HG02763 (cell line): ENCODE measurements at regions not wholly inside any gene's neighbourhood (a gene's known extent, or its start where the extent isn't known, plus 50 kb on each side); places are given as distances from the start of the nearest gene placed in this dataset.

Experiments
- ATAC-seq: cut with Tn5 transposase; IDR thresholded peaks from one replicate; pipeline ENCODE4 v1.9.1; 2021; ENCODE audit warnings: mild to moderate bottlenecking, moderate library complexity; ENCODE audit not compliant: unreplicated experiment

DNA sequence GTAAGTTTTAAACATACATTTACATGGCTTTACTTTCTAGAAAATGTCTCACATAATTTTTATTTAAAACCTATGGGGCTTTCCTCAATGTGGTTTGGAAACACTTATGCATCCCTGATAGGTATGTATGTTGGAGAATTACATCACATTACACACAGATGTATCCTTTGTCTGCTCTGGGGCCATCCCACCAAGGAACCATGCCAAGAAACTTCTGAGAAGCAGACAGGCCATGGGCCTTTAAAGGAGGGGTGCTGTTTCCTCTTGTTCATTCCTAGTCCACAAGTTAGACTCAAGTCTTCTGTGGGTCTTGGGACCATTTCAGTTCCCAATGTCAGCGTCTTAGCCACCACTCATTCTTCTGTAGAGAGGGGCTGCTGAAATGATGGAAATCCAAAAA lies 162.0 kb upstream of the SETBP1 start:
- ATAC-seq, result no peak

GRCh38 chr18:44520981-44521667 lies 159.6 kb upstream of the SETBP1 start:
- ATAC-seq, result no peak

DNA sequence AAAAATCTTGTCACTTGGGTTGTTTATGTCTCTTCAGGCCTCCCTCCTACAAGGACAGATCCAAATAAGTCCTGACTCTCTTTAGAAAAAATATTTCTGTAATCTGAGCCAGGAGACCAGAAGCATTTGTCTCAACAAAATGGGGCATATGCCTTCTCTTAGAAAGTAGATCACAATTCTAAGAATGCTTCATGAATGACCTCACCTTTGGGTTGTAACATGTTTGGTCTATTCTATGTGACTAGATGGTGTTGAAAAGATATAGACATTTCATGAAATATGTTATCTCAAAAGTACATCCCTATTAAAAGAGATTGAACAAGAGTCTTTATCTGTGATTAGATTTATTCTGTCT lies 159.0 kb upstream of the SETBP1 start:
- ATAC-seq, result no peak

- no peak for ATAC-seq
Observed at GRCh38 chr18:44526705-44527415, 153.8 kb upstream of the SETBP1 start.

DNA sequence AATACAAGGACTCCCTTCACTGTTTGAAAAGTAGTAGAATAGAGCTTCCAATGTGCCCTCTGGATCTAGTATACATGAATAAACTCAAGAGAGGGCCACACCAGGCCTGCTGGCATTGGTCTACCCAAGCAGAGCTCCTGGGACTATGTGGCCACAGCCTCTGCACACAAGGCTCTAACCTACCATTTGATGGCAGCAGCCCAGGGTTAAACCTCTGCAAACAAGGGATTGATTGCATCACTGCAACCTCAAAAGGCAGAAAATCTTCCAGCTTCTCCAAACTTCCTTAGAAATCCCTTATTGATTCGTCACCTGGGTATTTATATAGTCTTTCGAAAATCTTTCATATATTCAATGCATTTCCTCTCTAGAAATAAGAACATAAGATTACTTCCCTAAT lies 147.6 kb upstream of the SETBP1 start:
- ATAC-seq, result no peak

DNA sequence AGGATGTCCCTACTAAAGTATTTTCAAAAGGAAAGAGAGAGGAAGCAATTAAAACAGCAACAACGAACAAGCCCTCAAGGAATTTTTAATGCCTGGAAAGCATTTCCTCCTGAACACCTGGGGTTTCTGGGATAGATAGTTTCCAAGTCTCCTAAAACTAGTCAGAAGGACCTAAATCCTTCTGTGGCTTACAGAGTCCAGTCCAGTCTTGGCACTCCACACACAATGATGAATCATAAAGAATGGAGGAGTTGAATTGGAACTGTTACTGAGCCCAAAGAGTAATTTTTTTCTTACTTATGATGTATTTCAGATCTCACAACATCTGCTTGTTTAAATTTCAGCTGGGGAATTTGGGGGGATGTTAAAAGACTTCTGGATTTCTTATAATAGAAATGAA lies 144.6 kb upstream of the SETBP1 start:
- no peak for ATAC-seq

DNA sequence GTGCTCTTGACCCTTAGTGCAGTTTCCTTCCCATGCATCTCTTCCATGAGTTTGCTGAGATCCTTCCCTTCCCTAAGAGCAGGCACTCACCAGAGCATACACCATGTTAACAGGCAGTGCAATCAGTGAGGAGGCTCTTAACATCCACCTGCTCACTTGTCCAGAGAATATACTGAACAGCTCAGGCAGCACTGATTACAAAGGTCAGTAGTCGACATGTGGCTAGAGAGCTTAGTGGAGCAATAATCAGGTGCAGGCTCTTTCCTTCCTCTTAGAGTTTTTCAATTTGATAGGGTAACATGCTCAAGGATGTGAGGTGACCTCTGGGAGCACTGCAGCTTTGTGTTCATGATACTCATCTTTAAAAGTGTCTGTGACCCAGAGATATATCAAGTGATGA lies 144.1 kb upstream of the SETBP1 start:
- ATAC-seq, result no peak

GRCh38 chr18:44537526-44537925 lies 143.2 kb upstream of the SETBP1 start:
- no peak for ATAC-seq

DNA sequence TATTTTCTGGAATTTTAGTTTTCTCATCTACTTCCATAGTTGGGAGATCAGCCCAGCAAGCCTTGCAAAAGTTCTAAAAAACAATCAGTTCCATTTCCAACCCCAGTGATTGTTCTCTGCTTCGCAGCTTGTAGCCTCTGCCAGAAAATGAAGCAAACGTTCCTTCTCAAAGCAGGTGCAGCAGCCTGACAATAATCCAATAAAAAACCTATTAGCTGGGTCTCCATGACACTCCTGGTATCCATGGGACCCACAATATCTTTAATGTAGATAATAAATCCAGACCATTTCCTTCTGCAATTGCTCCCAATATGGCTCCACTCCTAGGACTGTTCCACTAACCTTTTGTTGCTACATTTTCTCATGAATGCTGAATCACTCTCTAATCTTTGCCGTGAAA lies 140.8 kb upstream of the SETBP1 start:
- ATAC-seq, result no peak

DNA sequence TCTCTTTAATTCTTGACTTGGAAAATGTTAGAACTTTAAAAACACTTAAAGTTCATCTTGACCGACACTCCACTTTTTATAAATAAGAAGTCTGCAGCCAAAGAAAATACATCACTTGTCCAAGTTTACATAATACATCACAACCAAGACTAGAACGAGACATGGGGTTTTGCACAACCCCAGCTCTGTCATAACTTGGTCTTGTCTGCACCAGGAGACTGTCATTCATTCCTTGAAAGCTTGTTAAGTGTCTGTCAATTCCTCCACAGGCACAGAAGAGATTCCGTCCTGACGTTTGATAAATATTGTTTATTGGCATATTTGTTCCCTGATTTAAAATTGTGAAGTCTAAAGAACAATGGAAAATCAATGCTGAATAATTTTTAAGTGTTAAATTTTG lies 139.5 kb upstream of the SETBP1 start:
- no peak for ATAC-seq

DNA sequence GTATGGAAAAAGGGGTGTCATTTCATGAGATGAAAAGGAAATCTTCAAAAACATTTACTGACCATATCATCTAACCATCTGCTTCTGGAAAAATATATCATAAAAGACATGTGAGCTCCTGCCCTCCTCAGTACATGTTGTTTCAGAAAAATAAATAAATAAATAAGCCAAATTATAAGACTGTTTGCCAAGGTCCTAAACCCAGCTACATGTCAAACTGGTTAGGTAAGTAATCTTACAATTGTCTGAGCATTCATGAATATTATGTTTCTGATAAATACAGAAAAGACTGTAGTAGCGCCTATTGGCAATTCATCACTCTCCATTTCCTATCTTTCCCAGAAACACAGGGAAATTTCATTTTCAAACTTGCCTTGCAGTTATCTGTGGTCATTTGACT lies 138.9 kb upstream of the SETBP1 start:
- ATAC-seq, result no peak

DNA sequence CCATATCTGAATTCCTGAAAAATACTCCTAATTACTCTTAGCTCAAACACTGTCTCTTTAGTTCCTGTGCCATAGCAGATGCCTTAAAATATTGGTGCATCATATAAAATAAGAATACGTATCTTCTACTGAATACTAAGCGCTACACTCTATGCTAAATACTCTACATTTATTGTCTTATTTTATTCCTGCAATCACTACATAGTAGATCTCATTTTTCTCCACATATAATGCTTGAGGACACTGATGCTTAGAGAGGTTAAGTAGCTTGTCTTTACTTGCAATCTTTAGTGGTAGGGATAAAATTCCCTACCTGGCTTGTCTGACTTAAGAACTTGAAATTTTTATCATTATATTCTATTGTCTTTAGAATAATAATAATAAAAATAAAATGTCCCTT lies 137.3 kb upstream of the SETBP1 start:
- ATAC-seq, result no peak

DNA sequence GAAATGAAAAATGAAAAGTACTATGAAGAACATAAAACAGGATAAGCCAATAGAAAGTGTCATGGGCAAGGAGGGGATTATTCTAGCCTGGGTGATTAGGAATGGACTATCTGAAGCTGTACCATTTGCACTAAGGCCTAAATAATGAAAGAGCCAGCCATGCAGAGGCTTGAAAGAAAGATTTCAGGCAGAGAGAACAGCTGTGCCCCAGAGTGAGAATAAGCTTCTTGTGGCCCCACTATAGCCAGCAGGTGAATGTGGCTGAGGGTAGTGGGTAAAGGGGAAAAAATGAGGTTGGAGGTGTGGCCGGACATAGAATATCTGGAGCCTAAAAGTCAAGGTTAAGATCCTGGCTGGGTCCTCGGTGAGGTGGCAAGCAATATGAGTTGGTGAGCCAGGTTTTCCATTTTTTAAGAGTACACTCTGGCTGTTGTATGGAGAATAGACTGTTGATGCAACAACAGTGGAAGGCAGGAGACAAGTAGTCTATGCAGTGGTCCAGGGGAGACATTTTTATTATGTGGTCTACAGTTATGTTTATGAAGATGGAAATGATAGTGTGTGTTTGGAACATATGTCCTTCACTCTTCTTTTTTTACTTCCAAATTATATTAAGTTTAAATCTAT lies 135.2 kb upstream of the SETBP1 start:
- no peak for ATAC-seq

DNA sequence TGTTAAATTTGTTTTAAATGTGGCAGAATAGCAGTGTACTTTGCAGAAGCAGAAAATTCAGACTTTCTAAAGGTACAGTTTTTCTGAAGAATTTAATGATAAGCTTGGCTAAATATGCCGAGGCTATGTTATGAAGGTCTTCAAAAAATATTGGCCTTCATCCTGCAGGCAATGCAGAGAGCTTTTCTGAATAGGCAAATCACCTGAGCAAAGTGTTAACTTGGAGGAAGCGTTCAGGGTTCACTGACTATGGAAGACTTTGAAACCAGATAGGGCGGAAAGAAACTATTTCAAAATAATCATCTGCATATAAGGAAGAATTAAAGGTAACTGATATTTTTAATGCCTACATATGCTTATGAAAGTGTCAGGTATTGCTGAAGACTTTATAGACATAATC lies 133.7 kb upstream of the SETBP1 start:
- ATAC-seq, result no peak

GRCh38 chr18:44548291-44549221 lies 132.1 kb upstream of the SETBP1 start:
- ATAC-seq, result no peak

GRCh38 chr18:44552706-44553105 lies 128.0 kb upstream of the SETBP1 start:
- ATAC-seq, result no peak

DNA sequence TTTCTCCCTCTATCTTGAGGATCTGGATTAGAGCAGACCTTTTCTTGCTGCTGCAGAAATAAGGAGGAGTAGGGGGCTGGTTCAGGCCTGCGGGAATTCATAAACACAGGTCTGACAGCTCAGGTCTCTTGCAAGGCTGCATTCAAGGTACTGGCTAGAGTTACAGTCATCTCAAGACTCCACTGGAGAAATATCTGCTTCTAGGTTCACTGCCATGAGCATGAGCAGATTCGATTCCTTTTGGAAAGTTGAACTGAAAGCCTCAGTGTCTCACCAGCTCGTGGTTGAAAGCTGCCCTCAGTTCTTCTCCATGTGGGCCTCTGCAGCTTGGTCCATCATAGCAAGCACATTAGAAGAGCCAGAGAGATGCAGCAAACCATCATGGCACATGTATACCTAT lies 124.4 kb upstream of the SETBP1 start:
- ATAC-seq, result no peak

DNA sequence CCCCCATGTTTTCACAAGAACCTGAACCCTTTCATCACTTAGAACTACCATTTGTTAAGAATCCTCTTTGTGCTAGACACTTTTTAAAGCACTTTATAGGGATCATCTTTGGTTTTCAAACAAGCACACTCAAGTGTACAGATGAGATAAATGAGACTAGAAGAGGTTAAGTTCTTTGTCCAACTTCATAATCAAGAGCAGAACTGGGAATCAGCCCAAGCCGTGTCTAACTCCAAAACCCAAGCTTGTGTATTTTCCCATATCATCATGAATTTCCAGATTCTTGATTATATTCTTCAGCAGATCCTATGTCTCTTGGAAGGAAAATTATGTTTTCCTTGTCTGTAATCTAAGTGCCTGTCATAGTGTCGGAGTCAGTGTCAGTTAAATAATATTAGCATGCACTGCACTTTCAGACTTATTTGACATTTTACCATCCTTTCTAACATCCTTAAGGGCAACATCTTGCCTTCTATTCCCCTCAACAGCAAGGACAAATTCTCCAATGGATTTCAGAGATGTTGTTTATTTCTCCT lies 123.0 kb upstream of the SETBP1 start:
- ATAC-seq, result no peak

GRCh38 chr18:44558767-44559166 lies 121.9 kb upstream of the SETBP1 start:
- ATAC-seq, result no peak

DNA sequence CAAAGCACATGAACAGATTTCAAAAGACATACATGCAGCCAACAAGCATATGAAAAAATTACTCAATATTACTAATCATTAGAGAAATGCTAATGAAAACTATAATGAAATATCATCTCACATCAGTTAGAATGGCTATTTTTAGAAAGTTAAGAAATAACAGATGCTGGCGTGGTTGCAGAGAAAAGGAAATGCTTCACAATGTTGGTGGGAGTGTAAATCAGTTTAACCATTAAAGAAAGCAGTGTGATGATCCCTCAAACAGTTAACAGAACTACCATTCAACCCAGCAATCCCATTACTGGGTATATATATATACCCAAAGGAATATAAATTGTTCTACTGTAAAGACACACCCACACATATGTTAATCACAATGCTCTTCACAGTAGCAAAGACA lies 117.7 kb upstream of the SETBP1 start:
- ATAC-seq, result no peak

DNA sequence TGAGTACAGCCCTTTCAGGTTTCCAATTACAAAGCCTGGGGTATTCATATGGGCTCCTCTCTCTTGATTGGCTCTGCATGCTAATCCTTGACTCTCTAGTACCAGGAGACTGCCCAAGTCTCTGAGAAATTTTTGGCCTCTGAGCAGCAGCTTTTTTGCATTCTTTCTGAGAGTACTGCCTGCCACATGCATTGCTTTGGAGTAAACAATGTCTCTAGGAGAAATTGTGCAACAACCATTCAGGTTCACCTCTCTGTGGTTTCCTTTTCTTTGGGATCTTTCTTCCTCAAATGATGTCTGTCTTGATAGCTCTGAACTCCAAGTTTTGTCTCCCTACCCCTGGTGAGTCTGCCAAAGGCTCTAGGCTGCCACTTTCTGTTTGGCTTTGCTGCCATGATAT lies 115.8 kb upstream of the SETBP1 start:
- ATAC-seq, result no peak
